Skin epidermis (tissue), 12 donors: ENCODE measurements at regions not wholly inside any gene's neighbourhood (a gene's known extent, or its start where the extent isn't known, plus 50 kb on each side); places are given as distances from the start of the nearest gene placed in this dataset.

Source experiments
- H3K27ac ChIP-seq, 21 experiments: fragments of 200-600 bp; sonication (generic) in 11 of 21; one replicate each; pipeline ENCODE4 v1.5.0; 2020; ENCODE audit warnings: mild to moderate bottlenecking in 3 of 21, inconsistent platforms in 2 of 21, moderate library complexity in 2 of 21
- H3K4me3 ChIP-seq, 7 experiments: fragments of 200-600 bp; sonication (generic) in 2 of 7; one replicate each; pipeline ENCODE4 v1.5.0; 2020; ENCODE audit warnings: inconsistent platforms in 2 of 7, mild to moderate bottlenecking in 2 of 7, moderate library complexity in 1 of 7

GRCh38 chr2:198337368-198337767, 533.0 kb downstream of the PLCL1 start:
- Histone ChIP-seq H3K4me3 (no peak overlapping the region), H3K27ac (no peak overlapping the region)

GRCh38 chr2:198328454-198328853, 524.1 kb downstream of the PLCL1 start:
- H3K27ac ChIP-seq: no peak overlapping the region
- H3K4me3 ChIP-seq: no peak overlapping the region

- H3K27ac ChIP-seq: no peak overlapping the region
- H3K4me3 ChIP-seq: no peak overlapping the region
These were observed 523.1 kb downstream of the PLCL1 start for GRCh38 chr2:198327526-198327925.

GRCh38 chr2:198326431-198326830, 522.0 kb downstream of the PLCL1 start:
- no peak overlapping the region for H3K4me3 ChIP-seq
- no peak overlapping the region for H3K27ac ChIP-seq

- no peak overlapping the region for H3K4me3 ChIP-seq
- no peak overlapping the region for H3K27ac ChIP-seq
These were observed 521.0 kb downstream of the PLCL1 start for GRCh38 chr2:198325359-198325758.

- Histone ChIP-seq H3K27ac (no peak overlapping the region), H3K4me3 (no peak overlapping the region)
These were observed 519.7 kb downstream of the PLCL1 start for GRCh38 chr2:198324071-198324470.

- H3K27ac ChIP-seq: no peak overlapping the region
These were observed 517.9 kb downstream of the PLCL1 start for GRCh38 chr2:198322275-198322674.

GRCh38 chr2:198321522-198322088, 517.2 kb downstream of the PLCL1 start:
- no peak overlapping the region for H3K4me3 ChIP-seq
- H3K27ac ChIP-seq: no peak overlapping the region

More at GRCh38 chr2:198322275-198322674, 517.9 kb downstream of the PLCL1 start:
- no peak overlapping the region for H3K4me3 ChIP-seq

- H3K4me3 ChIP-seq: no peak overlapping the region
- no peak overlapping the region for H3K27ac ChIP-seq
These were observed 512.5 kb downstream of the PLCL1 start for GRCh38 chr2:198316852-198317396.

GRCh38 chr2:198315791-198316630, 511.6 kb downstream of the PLCL1 start:
- Histone ChIP-seq H3K27ac (no peak overlapping the region), H3K4me3 (no peak overlapping the region)

GRCh38 chr2:198314559-198315153, 510.3 kb downstream of the PLCL1 start:
- no peak overlapping the region for H3K4me3 ChIP-seq

GRCh38 chr2:198312596-198313483, 508.4 kb downstream of the PLCL1 start:
- H3K27ac ChIP-seq: no peak overlapping the region
- H3K4me3 ChIP-seq: no peak overlapping the region

More at GRCh38 chr2:198314559-198315153, 510.3 kb downstream of the PLCL1 start:
- no peak overlapping the region for H3K27ac ChIP-seq

- H3K4me3 ChIP-seq: no peak overlapping the region
These were observed 506.6 kb downstream of the PLCL1 start for GRCh38 chr2:198311020-198311419.

GRCh38 chr2:198309673-198310280, 505.4 kb downstream of the PLCL1 start:
- no peak overlapping the region for H3K4me3 ChIP-seq

More at GRCh38 chr2:198311020-198311419, 506.6 kb downstream of the PLCL1 start:
- H3K27ac ChIP-seq: no peak overlapping the region

GRCh38 chr2:198309081-198309480, 504.7 kb downstream of the PLCL1 start:
- no peak overlapping the region for H3K4me3 ChIP-seq
- no peak overlapping the region for H3K27ac ChIP-seq

More at GRCh38 chr2:198309673-198310280, 505.4 kb downstream of the PLCL1 start:
- no peak overlapping the region for H3K27ac ChIP-seq

- Histone ChIP-seq H3K27ac (no peak overlapping the region), H3K4me3 (no peak overlapping the region)
These were observed 504.0 kb downstream of the PLCL1 start for GRCh38 chr2:198308368-198308767.

GRCh38 chr2:198307093-198307492, 502.7 kb downstream of the PLCL1 start:
- H3K27ac ChIP-seq: no peak overlapping the region
- H3K4me3 ChIP-seq: no peak overlapping the region

GRCh38 chr2:198304859-198305258, 500.5 kb downstream of the PLCL1 start:
- no peak overlapping the region for H3K27ac ChIP-seq
- H3K4me3 ChIP-seq: no peak overlapping the region

- H3K27ac ChIP-seq: no peak overlapping the region
- no peak overlapping the region for H3K4me3 ChIP-seq
These were observed 493.0 kb downstream of the PLCL1 start for GRCh38 chr2:198297350-198297749.
